SU-DHL-6 (cell line): ENCODE measurements at regions not wholly inside any gene's neighbourhood (a gene's known extent, or its start where the extent isn't known, plus 50 kb on each side); places are given as distances from the start of the nearest gene placed in this dataset.

ENCODE experiments used
- H2AFZ ChIP-seq: fragments of 200-600 bp; sonication (generic); 2 replicates; pipeline ENCODE4 v1.6.1; 2014; ENCODE audit warnings: low read depth, mild to moderate bottlenecking, moderate library complexity, mixed read lengths, antibody characterized with exemption, low read length; ENCODE audit not compliant: severe bottlenecking
- H3F3A ChIP-seq: fragments of 200-600 bp; shearing (Covaris generic); 2 replicates; pipeline ENCODE4 v1.6.0; 2016; ENCODE audit warnings: antibody characterized with exemption, mild to moderate bottlenecking; ENCODE audit not compliant: insufficient read depth
- H3K27ac ChIP-seq: fragments of 200-600 bp; sonication (generic); 2 replicates; pipeline ENCODE4 v1.5.1; 2016; ENCODE audit warnings: low read depth, mild to moderate bottlenecking, low read length, moderate library complexity, mixed read lengths
- H3K27me3 ChIP-seq: fragments of 200-600 bp; sonication (generic), shearing (Covaris generic); 2 replicates; pipeline ENCODE4 v1.6.0; 2014; ENCODE audit warnings: mild to moderate bottlenecking, low read length
- H3K36me3 ChIP-seq: fragments of 200-600 bp; sonication (generic); 2 replicates; pipeline ENCODE4 v1.6.1; 2014; ENCODE audit warnings: mild to moderate bottlenecking, low read length, mixed read lengths
- H3K4me2 ChIP-seq: fragments of 300-600, 200-600 bp; shearing (Covaris generic), sonication (generic); 2 replicates; pipeline ENCODE4 v1.6.0; 2014; ENCODE audit warnings: low read length, low read depth, mild to moderate bottlenecking; ENCODE audit not compliant: poor library complexity, severe bottlenecking
- H3K4me3 ChIP-seq: fragments of 200-600 bp; sonication (generic); 2 replicates; pipeline ENCODE4 v1.5.1; 2014; ENCODE audit warnings: antibody characterized with exemption, low read length, mild to moderate bottlenecking, mixed read lengths; ENCODE audit not compliant: insufficient read depth, poor library complexity, severe bottlenecking
- H3K79me2 ChIP-seq: fragments of 200-600 bp; sonication (generic); 2 replicates; pipeline ENCODE4 v1.6.1; 2014; ENCODE audit warnings: mild to moderate bottlenecking, low read length, moderate library complexity; ENCODE audit not compliant: insufficient read depth
- H3K9ac ChIP-seq: fragments of 200-600 bp; sonication (generic); 2 replicates; pipeline ENCODE4 v1.7.0; 2014; ENCODE audit warnings: mild to moderate bottlenecking, low read length
- H3K9me2 ChIP-seq: fragments of 200-600 bp; sonication (generic); replicated peaks from 2 replicates; pipeline ENCODE4 v1.6.1; 2014; ENCODE audit warnings: low read length; ENCODE audit not compliant: insufficient read depth
- H3K9me3 ChIP-seq: fragments of 200-600 bp; sonication (generic); 2 replicates; pipeline ENCODE4 v1.6.1; 2014; ENCODE audit warnings: low read length, mixed read lengths; ENCODE audit not compliant: insufficient read depth
- H4K20me1 ChIP-seq: fragments of 200-600 bp; sonication (generic); 2 replicates; pipeline ENCODE4 v1.6.1; 2014; ENCODE audit warnings: low read depth, mild to moderate bottlenecking, antibody characterized with exemption, low read length, moderate library complexity, mixed read lengths
- EZH2phosphoT487 ChIP-seq: fragments of 200-600 bp; sonication (generic), shearing (Covaris generic); conservative IDR thresholded peaks from 2 replicates; pipeline ENCODE4 v1.6.1; 2018; ENCODE audit warnings: mild to moderate bottlenecking, antibody characterized with exemption, low read length, moderate library complexity, mixed read lengths
- TF ChIP-seq, protein P1 (sequence below): fragments of 200-600 bp; sonication (generic); IDR thresholded peaks from one replicate; pipeline ENCODE4 v1.5.1; 2017; ENCODE audit warnings: antibody characterized with exemption, mild to moderate bottlenecking, low read length, moderate library complexity; ENCODE audit not compliant: insufficient read depth, poor library complexity, severe bottlenecking

DNA sequence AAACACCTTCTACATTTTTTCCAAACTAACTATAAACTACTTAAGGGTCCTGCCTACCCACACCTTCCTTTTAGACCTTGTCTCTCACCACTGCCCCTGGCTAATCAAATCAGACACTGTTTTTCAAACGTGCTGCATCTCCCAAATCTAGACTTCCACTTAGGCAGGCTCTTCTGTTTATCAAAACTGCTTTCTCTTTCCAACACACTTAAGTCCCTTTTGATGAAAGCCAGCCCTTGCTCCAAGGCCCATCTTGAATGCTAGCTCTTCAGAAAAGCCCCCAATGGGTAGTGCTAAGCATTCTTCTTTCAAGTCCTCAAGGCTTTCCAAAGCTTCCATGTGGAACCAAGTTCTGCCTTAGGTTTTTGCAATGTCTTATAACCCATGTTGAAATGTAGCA lies 888.3 kb downstream of the TUSC7 start:
- H3K9ac ChIP-seq = no peak overlapping the region
- H3K27ac ChIP-seq = no peak overlapping the region
- no peaks in the 10 kb centered on the region for H4K20me1 ChIP-seq
- TF ChIP-seq EZH2phosphoT487 = no peak
- TF ChIP-seq, protein P1, sequence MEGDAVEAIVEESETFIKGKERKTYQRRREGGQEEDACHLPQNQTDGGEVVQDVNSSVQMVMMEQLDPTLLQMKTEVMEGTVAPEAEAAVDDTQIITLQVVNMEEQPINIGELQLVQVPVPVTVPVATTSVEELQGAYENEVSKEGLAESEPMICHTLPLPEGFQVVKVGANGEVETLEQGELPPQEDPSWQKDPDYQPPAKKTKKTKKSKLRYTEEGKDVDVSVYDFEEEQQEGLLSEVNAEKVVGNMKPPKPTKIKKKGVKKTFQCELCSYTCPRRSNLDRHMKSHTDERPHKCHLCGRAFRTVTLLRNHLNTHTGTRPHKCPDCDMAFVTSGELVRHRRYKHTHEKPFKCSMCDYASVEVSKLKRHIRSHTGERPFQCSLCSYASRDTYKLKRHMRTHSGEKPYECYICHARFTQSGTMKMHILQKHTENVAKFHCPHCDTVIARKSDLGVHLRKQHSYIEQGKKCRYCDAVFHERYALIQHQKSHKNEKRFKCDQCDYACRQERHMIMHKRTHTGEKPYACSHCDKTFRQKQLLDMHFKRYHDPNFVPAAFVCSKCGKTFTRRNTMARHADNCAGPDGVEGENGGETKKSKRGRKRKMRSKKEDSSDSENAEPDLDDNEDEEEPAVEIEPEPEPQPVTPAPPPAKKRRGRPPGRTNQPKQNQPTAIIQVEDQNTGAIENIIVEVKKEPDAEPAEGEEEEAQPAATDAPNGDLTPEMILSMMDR = no peak
- H3K4me3 ChIP-seq = no peak overlapping the region
- no peaks in the 10 kb centered on the region for H3K79me2 ChIP-seq
- no peaks in the 10 kb centered on the region for H3K9me3 ChIP-seq
- no peaks in the 10 kb centered on the region for H3K9me2 ChIP-seq
- no peaks in the 10 kb centered on the region for H3K27me3 ChIP-seq
- H2AFZ ChIP-seq = no peak overlapping the region
- no peak overlapping the region for H3K4me2 ChIP-seq
- no peaks in the 10 kb centered on the region for H3K36me3 ChIP-seq
- no peaks in the 10 kb centered on the region for H3F3A ChIP-seq

DNA sequence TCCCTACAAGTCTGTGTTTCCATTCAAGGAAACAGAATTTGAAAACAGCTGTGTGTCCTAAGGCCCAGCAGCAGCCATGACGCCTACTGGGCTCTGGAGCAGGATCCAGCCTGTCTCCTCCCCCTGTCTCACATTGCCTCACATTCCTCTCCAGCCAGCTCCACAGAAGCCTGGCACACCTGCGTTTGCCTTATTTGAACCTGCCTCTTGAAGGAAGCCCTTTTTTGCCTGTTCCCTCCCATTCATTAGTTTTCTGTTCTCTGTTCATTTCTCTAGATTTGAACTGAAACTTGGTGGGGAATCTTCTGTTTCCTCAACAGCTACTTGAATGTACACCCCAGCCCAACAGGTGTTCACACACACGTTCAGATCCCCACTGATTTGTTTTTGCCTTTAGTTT lies 890.5 kb downstream of the TUSC7 start:
- H3K9ac ChIP-seq = no peak overlapping the region
- no peak overlapping the region for H3K4me3 ChIP-seq
- no peaks in the 10 kb centered on the region for H3K27me3 ChIP-seq
- H3K4me2 ChIP-seq = no peak overlapping the region
- no peaks in the 10 kb centered on the region for H3F3A ChIP-seq
- H3K27ac ChIP-seq = no peak overlapping the region
- no peaks in the 10 kb centered on the region for H4K20me1 ChIP-seq
- H3K79me2 ChIP-seq = no peaks in the 10 kb centered on the region
- no peaks in the 10 kb centered on the region for H3K36me3 ChIP-seq
- no peaks in the 10 kb centered on the region for H3K9me3 ChIP-seq
- H3K9me2 ChIP-seq = no peaks in the 10 kb centered on the region
- H2AFZ ChIP-seq = no peak overlapping the region
- TF ChIP-seq, protein P1 = no peak
- no peak for TF ChIP-seq EZH2phosphoT487

DNA sequence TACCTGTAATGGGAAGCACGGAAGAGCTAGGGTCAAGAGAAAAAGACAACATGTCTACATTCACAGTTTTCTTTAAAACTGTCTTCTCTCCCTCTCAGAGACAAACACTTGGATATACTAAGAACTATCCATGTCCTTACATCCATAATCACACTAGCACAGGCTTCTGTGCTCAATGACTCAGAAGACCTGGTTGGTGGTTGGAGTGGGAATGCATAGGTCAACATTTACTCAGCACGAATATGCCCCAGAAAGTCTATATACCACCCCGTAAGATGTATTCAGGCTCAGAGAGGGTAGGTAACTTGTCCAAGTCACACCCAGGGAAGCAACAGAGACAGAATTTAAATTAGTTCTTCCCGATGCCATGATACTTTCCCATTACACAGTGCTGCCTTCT lies 891.1 kb downstream of the TUSC7 start:
- Histone ChIP-seq H3K36me3 (no peaks in the 10 kb centered on the region), H3K79me2 (no peaks in the 10 kb centered on the region), H3F3A (no peaks in the 10 kb centered on the region), H4K20me1 (no peaks in the 10 kb centered on the region), H3K9me3 (no peaks in the 10 kb centered on the region), H3K4me3 (no peak overlapping the region), H3K27me3 (no peaks in the 10 kb centered on the region), H3K27ac (no peak overlapping the region), H2AFZ (no peak overlapping the region), H3K9ac (no peak overlapping the region), H3K4me2 (no peak overlapping the region), H3K9me2 (no peaks in the 10 kb centered on the region)
- no peak for TF ChIP-seq EZH2phosphoT487
- TF ChIP-seq, protein P1 = no peak
